Parathyroid adenoma (tissue), 2 donors: ENCODE measurements at regions not wholly inside any gene's neighbourhood (a gene's known extent, or its start where the extent isn't known, plus 50 kb on each side); places are given as distances from the start of the nearest gene placed in this dataset.

Experiments
- H2AFZ ChIP-seq: fragments of 300-600 bp; sonication (generic); one replicate; pipeline ENCODE4 v1.7.0; 2017; ENCODE audit warnings: antibody characterized with exemption, mild to moderate bottlenecking
- H3K27ac ChIP-seq: fragments of 300-600 bp; sonication (generic); one replicate; pipeline ENCODE4 v1.7.0; 2017
- H3K27me3 ChIP-seq: fragments of 300-600 bp; sonication (generic); one replicate; pipeline ENCODE4 v1.7.0; 2017; ENCODE audit warnings: low read length; ENCODE audit not compliant: control insufficient read depth, insufficient read depth
- H3K36me3 ChIP-seq: fragments of 300-600 bp; sonication (generic); one replicate; pipeline ENCODE4 v1.7.0; 2017; ENCODE audit warnings: low read length; ENCODE audit not compliant: control insufficient read depth, insufficient read depth
- H3K4me1 ChIP-seq: fragments of 300-600 bp; sonication (generic); one replicate; pipeline ENCODE4 v1.7.0; 2017; ENCODE audit warnings: control low read depth
- H3K4me2 ChIP-seq: fragments of 300-600 bp; sonication (generic); one replicate; pipeline ENCODE4 v1.7.0; 2017; ENCODE audit warnings: low read length
- H3K4me3 ChIP-seq: fragments of 300-600 bp; sonication (generic); one replicate; pipeline ENCODE4 v1.7.0; 2017; ENCODE audit warnings: low read depth, low read length
- H3K79me2 ChIP-seq: fragments of 300-600 bp; sonication (generic); one replicate; pipeline ENCODE4 v1.7.0; 2017; ENCODE audit warnings: control low read depth
- H3K9ac ChIP-seq: fragments of 300-600 bp; sonication (generic); one replicate; pipeline ENCODE4 v1.7.0; 2017; ENCODE audit warnings: mild to moderate bottlenecking
- H3K9me3 ChIP-seq: fragments of 300-600 bp; sonication (generic); one replicate; pipeline ENCODE4 v1.7.0; 2017; ENCODE audit warnings: low read length; ENCODE audit not compliant: control insufficient read depth
- TF ChIP-seq, protein P1 (sequence below): fragments of 300-600 bp; sonication (generic); IDR thresholded peaks from one replicate; pipeline ENCODE4 v1.7.0; 2017; ENCODE audit warnings: antibody characterized with exemption, mild to moderate bottlenecking
- donor health status: primary hyperparathyroidism.

DNA sequence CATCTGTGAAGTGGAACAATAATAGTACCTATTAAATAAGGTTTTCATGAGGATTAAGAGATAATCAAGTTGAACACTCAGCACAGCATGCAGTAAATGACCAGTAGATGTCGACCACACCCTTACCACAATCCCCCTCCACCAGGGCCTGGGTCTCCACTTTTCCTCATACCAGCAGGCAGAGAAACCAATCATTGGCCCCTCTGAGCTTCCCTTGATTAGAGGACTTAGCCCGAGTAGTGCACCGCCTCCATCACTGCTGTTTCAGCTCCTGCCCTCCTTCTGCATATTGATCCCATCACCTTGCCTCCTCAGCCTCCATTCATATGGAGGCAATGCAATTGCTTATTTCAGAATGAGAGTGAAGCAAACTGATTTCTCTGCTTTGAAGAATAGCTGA lies 96.5 kb upstream of the CDH11 start:
- Histone ChIP-seq H3K36me3 (no peaks in the 10 kb centered on the region), H3K4me3 (no peak overlapping the region), H3K4me1 (no peaks in the 10 kb centered on the region), H3K9me3 (no peaks in the 10 kb centered on the region), H3K27ac (no peak overlapping the region), H3K4me2 (no peak overlapping the region), H2AFZ (no peak overlapping the region), H3K27me3 (no peaks in the 10 kb centered on the region), H3K9ac (no peak overlapping the region), H3K79me2 (no peaks in the 10 kb centered on the region)
- TF ChIP-seq, protein P1, sequence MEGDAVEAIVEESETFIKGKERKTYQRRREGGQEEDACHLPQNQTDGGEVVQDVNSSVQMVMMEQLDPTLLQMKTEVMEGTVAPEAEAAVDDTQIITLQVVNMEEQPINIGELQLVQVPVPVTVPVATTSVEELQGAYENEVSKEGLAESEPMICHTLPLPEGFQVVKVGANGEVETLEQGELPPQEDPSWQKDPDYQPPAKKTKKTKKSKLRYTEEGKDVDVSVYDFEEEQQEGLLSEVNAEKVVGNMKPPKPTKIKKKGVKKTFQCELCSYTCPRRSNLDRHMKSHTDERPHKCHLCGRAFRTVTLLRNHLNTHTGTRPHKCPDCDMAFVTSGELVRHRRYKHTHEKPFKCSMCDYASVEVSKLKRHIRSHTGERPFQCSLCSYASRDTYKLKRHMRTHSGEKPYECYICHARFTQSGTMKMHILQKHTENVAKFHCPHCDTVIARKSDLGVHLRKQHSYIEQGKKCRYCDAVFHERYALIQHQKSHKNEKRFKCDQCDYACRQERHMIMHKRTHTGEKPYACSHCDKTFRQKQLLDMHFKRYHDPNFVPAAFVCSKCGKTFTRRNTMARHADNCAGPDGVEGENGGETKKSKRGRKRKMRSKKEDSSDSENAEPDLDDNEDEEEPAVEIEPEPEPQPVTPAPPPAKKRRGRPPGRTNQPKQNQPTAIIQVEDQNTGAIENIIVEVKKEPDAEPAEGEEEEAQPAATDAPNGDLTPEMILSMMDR = no peak

DNA sequence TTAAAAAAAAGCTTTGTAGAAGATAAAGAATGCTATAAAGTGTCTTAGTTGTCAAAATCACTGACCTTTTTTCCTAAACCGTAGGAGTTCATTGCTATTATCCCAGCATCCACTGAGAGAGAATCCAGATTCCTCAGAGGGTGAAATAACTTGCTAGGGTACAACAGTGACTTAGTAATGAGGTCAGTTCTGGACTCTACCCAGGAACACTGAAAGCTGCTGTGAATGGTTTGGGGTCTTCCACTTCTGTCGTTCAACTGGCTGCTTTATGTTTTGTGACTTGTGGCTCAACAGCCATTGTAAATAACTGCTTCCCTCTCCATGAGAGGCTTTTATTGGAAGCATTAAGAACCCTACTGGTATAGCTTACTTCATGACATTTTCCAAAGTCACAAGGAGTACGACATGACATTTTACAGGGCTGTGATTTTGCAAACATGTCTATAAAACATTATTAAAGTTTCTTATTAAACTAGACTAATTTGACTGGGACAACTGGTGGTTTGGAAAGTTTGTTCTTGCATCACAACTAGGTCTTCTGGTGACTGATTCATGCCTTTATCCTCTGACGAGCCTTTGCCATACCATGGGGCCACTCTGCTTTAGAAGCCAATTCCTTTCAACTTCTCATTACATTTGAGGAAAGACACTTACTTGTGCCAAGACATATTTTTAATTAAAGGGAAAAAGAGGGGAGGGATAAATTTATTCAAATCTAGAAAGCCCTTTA lies 92.2 kb upstream of the CDH11 start:
- TF ChIP-seq, protein P1 = no peak
- no peaks in the 10 kb centered on the region for H3K36me3 ChIP-seq
- no peaks in the 10 kb centered on the region for H3K79me2 ChIP-seq
- no peak overlapping the region for H3K4me2 ChIP-seq
- no peak overlapping the region for H3K9ac ChIP-seq
- H3K27ac ChIP-seq = no peak overlapping the region
- H3K27me3 ChIP-seq = no peaks in the 10 kb centered on the region
- no peaks in the 10 kb centered on the region for H3K4me1 ChIP-seq
- H3K4me3 ChIP-seq = no peak overlapping the region
- no peaks in the 10 kb centered on the region for H3K9me3 ChIP-seq
- H2AFZ ChIP-seq = no peak overlapping the region

DNA sequence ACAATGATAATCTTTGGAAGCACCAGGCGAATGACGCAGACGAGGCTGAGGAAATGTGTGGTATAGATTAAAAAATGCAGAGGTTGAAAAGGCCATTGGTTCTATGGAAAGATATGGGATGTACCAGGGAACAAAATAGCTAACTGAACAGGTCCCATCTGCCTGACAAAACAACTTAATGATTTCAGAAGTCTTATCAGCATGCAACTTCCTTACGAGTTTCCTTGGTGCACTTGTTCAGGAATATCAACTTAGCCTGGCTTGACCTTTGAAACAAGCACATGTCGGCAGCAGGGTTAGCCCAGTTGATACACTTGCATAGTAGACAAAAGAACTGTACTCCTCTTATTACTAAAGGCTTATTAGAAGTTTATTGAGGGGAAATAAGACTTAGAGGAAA lies 90.9 kb upstream of the CDH11 start:
- Histone ChIP-seq H3K4me2 (no peak overlapping the region), H3K27me3 (no peaks in the 10 kb centered on the region), H3K9ac (no peak overlapping the region), H3K4me3 (no peak overlapping the region), H3K27ac (no peak overlapping the region), H3K4me1 (no peaks in the 10 kb centered on the region), H2AFZ (no peak overlapping the region), H3K79me2 (no peaks in the 10 kb centered on the region), H3K9me3 (no peaks in the 10 kb centered on the region), H3K36me3 (no peaks in the 10 kb centered on the region)
- TF ChIP-seq, protein P1 = no peak

DNA sequence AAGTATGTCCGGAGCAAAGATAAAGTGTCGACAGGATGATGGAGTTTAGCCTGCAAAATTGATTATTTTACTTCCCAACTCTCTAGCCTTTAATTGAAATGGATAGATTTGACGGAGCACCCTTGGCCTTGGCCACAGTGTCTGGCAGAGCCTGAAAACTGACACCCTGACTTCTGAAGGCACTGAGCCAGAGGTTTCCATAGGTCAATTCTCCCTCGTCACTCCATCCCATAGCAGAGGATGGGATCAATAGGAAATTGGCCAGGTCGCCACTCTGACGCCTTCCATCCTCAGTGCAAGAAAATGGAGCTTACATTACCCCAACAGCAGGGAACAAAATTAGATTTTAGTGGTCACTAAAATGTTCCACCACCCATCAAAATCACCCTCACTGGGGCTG lies 90.4 kb upstream of the CDH11 start:
- H3K4me1 ChIP-seq = no peaks in the 10 kb centered on the region

More for the DNA sequence above, 90.4 kb upstream of the CDH11 start:
- Histone ChIP-seq H3K27me3 (no peaks in the 10 kb centered on the region), H3K9ac (no peak overlapping the region), H3K79me2 (no peaks in the 10 kb centered on the region), H3K4me2 (no peak overlapping the region), H3K36me3 (no peaks in the 10 kb centered on the region), H3K27ac (no peak overlapping the region), H3K9me3 (no peaks in the 10 kb centered on the region), H3K4me3 (no peak overlapping the region), H2AFZ (no peak overlapping the region)
- TF ChIP-seq, protein P1 = no peak
